Duodenal mucosa (tissue), 2 donors: ENCODE measurements at regions not wholly inside any gene's neighbourhood (a gene's known extent, or its start where the extent isn't known, plus 50 kb on each side); places are given as distances from the start of the nearest gene placed in this dataset.
"Not testable (repeated sequence)": the region's sequence is repeated elsewhere in the genome, so short reads cannot be mapped to it uniquely, and the experiment has no call there.

ENCODE experiments used
- H3K27ac ChIP-seq: one replicate; pipeline ENCODE4 v1.7.0; 2013; ENCODE audit warnings: low read depth, low read length
- H3K27me3 ChIP-seq, 2 donors: one replicate each; pipeline ENCODE4 v1.7.0; 2013; ENCODE audit warnings: low read length in 2 of 2, control low read depth in 1 of 2; ENCODE audit not compliant: insufficient read depth in 2 of 2, control insufficient read depth in 1 of 2
- H3K36me3 ChIP-seq, 2 donors: one replicate each; pipeline ENCODE4 v1.7.0; 2013; ENCODE audit warnings: low read length in 2 of 2, control low read depth in 1 of 2; ENCODE audit not compliant: insufficient read depth in 2 of 2, control insufficient read depth in 1 of 2
- H3K4me1 ChIP-seq, 2 donors: one replicate each; pipeline ENCODE4 v1.7.0; 2013; ENCODE audit warnings: low read length in 2 of 2, control low read depth in 1 of 2; ENCODE audit not compliant: insufficient read depth in 2 of 2, control insufficient read depth in 1 of 2
- H3K4me3 ChIP-seq, 2 donors: one replicate each; pipeline ENCODE4 v1.7.0; 2013; ENCODE audit warnings: low read length in 2 of 2, low read depth in 1 of 2
- H3K9ac ChIP-seq, 2 donors: one replicate each; pipeline ENCODE4 v1.7.0; 2013; ENCODE audit warnings: low read length in 2 of 2, low read depth in 1 of 2
- H3K9me3 ChIP-seq, 2 donors: one replicate each; pipeline ENCODE4 v1.7.0; 2013; ENCODE audit warnings: low read length in 2 of 2, control low read depth in 1 of 2; ENCODE audit not compliant: control insufficient read depth in 1 of 2

- no peaks in the 10 kb centered on the region for H3K4me1 ChIP-seq
- no peaks in the 10 kb centered on the region for H3K27me3 ChIP-seq
- H3K9me3 ChIP-seq: no peaks in the 10 kb centered on the region
- H3K9ac ChIP-seq: no peak overlapping the region
- no peak overlapping the region for H3K27ac ChIP-seq
- H3K4me3 ChIP-seq: no peak overlapping the region
- no peaks in the 10 kb centered on the region for H3K36me3 ChIP-seq
Observed at GRCh38 chr15:58357529-58358476, 74.0 kb upstream of the LIPC start.

DNA sequence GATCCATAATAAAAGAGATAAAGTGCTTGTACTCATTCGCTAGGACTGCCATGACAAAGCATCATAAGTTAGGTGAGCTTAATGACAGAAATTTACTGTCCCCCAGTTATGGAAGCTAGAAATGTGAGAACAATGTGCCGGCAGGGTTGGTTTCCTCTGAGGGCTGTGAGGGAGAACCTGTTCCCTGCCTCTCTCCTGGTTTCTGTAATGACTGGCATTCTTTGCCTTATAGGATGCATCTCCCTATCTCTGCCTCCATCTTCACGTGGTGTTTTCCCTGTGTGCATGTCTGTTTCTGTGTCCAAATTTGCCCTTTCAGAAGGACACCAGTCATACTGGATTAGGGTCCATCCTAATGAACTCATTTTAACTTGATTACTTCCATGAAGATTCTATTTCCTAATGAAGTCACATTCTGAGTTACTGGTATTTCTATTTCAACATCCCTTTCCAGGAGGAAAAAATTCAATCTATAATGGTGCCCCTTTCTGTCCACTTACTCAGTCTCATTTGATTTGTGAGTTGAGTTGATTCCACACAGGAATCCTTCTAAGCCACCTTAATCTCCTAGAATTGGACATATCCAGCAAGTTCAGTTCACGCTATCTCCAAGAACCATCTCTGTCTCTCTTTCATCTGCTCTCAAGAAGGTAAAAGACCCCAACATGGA is 71.2 kb upstream of the LIPC start:
- Histone ChIP-seq H3K4me3 (no peak overlapping the region), H3K36me3 (no peaks in the 10 kb centered on the region), H3K4me1 (no peaks in the 10 kb centered on the region), H3K9ac (no peak overlapping the region), H3K27me3 (no peaks in the 10 kb centered on the region), H3K9me3 (no peaks in the 10 kb centered on the region), H3K27ac (no peak overlapping the region)

GRCh38 chr15:58361273-58361759 is 70.5 kb upstream of the LIPC start:
- no peaks in the 10 kb centered on the region for H3K27me3 ChIP-seq
- no peak overlapping the region for H3K4me3 ChIP-seq
- no peaks in the 10 kb centered on the region for H3K4me1 ChIP-seq
- H3K9ac ChIP-seq: no peak overlapping the region
- H3K36me3 ChIP-seq: no peaks in the 10 kb centered on the region
- no peak overlapping the region for H3K27ac ChIP-seq
- H3K9me3 ChIP-seq: no peaks in the 10 kb centered on the region

GRCh38 chr15:58362262-58362922 is 69.4 kb upstream of the LIPC start:
- Histone ChIP-seq H3K4me1 (no peaks in the 10 kb centered on the region), H3K36me3 (no peaks in the 10 kb centered on the region), H3K4me3 (no peak overlapping the region), H3K27ac (no peak overlapping the region), H3K9ac (no peak overlapping the region), H3K9me3 (no peaks in the 10 kb centered on the region), H3K27me3 (no peaks in the 10 kb centered on the region)

DNA sequence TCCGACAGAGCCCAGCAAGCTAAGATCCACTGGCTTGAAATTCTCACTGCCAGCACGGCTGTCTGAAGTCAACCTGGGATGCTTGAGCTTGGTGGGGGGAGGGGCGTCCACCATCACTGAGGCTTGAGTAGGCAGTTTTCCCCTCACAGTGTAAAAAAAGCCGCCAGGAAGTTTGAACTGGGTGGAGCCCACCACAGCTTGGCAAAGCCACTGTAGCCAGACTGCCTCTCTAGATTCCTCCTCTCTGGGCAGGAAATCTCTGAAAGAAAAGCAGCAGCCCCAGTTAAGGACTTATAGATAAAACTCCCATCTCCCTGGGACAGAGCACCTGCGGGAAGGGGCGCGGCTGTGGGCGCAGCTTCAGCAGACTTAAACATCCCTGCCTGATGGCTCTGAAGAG is 68.7 kb upstream of the LIPC start:
- not testable (repeated sequence) for H3K36me3 ChIP-seq, H3K9ac ChIP-seq, H3K4me3 ChIP-seq, H3K27ac ChIP-seq, H3K9me3 ChIP-seq, H3K4me1 ChIP-seq, H3K27me3 ChIP-seq

GRCh38 chr15:58363673-58364072 is 68.1 kb upstream of the LIPC start:
- H3K9ac ChIP-seq, H3K36me3 ChIP-seq, H3K9me3 ChIP-seq, H3K27ac ChIP-seq, H3K4me3 ChIP-seq, H3K27me3 ChIP-seq, H3K4me1 ChIP-seq: not testable (repeated sequence)

DNA sequence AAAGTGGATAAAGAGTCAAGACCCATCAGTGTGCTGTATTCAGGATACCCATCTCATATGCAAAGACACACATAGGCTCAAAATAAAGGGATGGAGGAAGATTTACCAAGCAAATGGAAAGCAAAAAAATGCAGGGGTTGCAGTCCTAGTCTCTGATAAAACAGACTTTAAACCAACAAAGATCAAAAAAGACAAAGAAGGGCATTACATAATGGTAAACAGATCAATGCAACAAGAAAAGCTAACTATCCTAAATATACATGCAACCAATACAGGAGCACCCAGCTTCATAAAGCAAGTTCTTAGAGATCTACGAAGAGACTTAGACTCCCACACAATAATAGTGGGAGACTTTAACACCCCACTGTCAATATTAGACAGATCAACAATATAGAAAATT is 66.7 kb upstream of the LIPC start:
- not testable (repeated sequence) for H3K4me3 ChIP-seq, H3K36me3 ChIP-seq, H3K9me3 ChIP-seq, H3K9ac ChIP-seq, H3K27me3 ChIP-seq, H3K27ac ChIP-seq, H3K4me1 ChIP-seq

DNA sequence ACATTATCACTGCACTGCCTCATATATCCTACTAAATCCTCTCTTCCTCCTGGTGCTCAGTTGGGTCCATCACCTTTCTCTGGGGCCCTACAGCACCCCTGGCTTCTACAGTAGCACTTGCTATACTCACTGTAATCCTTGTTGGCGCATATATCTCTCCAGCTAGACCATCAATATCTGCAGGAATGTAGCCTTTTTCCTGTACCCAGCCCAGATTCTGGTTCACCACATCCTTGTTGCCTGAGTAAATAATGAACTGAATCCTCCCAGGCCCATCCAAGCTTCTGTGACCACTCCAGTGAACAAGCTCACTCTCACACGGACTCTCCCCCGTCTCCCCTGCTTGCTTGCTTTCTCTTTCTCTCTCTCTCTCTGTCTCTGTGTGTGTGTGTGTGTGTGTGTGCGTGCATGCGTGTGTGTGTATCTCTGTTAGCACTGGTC is 62.5 kb upstream of the LIPC start:
- Histone ChIP-seq H3K27me3 (no peaks in the 10 kb centered on the region), H3K27ac (no peak overlapping the region), H3K9me3 (peaks cover 0 to 3% of the 10 kb centered on the region in 2 donors), H3K4me1 (no peaks in the 10 kb centered on the region), H3K9ac (no peak overlapping the region), H3K36me3 (no peaks in the 10 kb centered on the region), H3K4me3 (peak overlapping the region; percentile 5 to 22)

GRCh38 chr15:58369956-58370355 is 61.8 kb upstream of the LIPC start:
- H3K27me3 ChIP-seq: no peaks in the 10 kb centered on the region
- H3K27ac ChIP-seq: no peak overlapping the region
- H3K9ac ChIP-seq: no peak overlapping the region
- no peak overlapping the region for H3K4me3 ChIP-seq
- H3K9me3 ChIP-seq: peaks cover 0 to 3% of the 10 kb centered on the region in 2 donors
- no peaks in the 10 kb centered on the region for H3K4me1 ChIP-seq
- H3K36me3 ChIP-seq: no peaks in the 10 kb centered on the region

GRCh38 chr15:58374147-58374546 is 57.6 kb upstream of the LIPC start:
- Histone ChIP-seq H3K4me3 (no peak overlapping the region), H3K9ac (no peak overlapping the region), H3K27ac (no peak overlapping the region), H3K27me3 (no peaks in the 10 kb centered on the region), H3K4me1 (no peaks in the 10 kb centered on the region), H3K36me3 (no peaks in the 10 kb centered on the region), H3K9me3 (peaks cover 0 to 3% of the 10 kb centered on the region in 2 donors)
